HG03442 (cell line): ENCODE measurements at regions not wholly inside any gene's neighbourhood (a gene's known extent, or its start where the extent isn't known, plus 50 kb on each side); places are given as distances from the start of the nearest gene placed in this dataset.
"Not testable (repeated sequence)": the region's sequence is repeated elsewhere in the genome, so short reads cannot be mapped to it uniquely, and the experiment has no call there.

Experiments used
- ATAC-seq: cut with Tn5 transposase; IDR thresholded peaks from one replicate; pipeline ENCODE4 v1.9.1; 2021; ENCODE audit warnings: mild to moderate bottlenecking, moderate library complexity; ENCODE audit not compliant: unreplicated experiment

DNA sequence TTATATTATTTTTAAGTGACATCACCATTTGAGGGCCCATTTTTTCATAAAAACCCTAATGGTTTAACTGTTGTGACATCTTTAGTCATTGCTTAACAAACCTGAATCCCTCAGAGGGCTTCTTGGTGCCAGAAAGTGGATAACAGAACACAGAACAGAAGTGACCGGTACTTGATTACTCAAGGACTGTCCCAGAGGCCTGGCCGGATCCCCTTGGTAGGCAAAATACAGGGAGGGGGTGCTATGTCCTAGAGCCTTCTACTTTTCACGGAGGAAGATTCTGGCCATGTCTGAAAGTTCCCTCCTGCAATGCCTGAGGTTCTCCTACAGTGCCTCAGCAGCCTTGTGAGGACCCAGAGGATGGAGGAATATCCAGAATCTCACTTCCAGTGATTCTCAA is 94.3 kb upstream of the DCLK2 start:
- ATAC-seq, result no peak

GRCh38 chr4:149985981-149986380 is 92.3 kb upstream of the DCLK2 start:
- ATAC-seq, result no peak

GRCh38 chr4:149986917-149987316 is 91.3 kb upstream of the DCLK2 start:
- no peak for ATAC-seq

- no peak for ATAC-seq
These were observed 90.7 kb upstream of the DCLK2 start for GRCh38 chr4:149987330-149988086.

DNA sequence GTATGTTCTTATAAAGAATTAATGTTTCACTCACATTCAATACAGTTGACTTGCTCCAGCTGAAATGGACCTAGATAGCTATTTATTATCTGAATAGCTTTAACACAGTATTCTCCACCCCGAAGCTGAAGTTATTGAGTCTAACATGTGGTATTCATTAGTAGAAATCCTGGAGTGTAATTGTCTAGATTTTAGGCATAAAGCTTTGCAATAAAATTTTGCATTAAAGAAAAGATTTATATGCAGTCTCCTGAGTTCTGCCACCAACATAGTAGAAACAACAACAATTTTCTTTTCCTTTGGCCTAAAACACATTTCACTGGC is 90.2 kb upstream of the DCLK2 start:
- no peak for ATAC-seq

- no peak for ATAC-seq
These were observed 85.2 kb upstream of the DCLK2 start for GRCh38 chr4:149993030-149993429.

GRCh38 chr4:149995134-149995756 is 83.0 kb upstream of the DCLK2 start:
- ATAC-seq, result no peak

DNA sequence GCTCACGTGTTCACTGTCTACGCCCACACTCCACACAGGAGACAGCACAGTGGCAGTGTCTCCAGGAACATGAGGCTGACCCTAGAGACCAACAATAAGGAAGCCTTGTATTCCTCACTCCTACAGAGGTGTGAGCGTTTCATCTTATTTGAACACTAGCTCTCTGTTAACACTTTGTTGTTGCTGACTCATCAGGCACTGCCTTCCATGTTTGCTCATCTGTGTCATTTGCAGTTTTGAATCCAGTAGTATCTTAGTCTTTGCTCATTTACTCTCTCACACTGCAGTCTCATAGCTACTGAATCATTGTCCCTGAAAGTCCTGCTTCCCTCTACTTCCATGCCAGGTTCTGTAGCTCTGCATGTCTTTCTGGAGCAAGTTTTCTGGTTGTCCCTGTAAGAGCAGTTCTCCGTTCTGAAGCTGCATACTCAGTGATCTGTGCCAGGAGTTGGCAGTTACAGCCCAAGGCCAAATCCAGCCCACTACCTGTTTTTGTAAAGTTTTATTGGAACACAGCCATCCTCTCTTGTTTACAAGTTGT is 80.3 kb upstream of the DCLK2 start:
- peak; percentile 72 for ATAC-seq

GRCh38 chr4:149999485-150000074 is 78.7 kb upstream of the DCLK2 start:
- no peak for ATAC-seq

GRCh38 chr4:150001815-150002214 is 76.4 kb upstream of the DCLK2 start:
- no peak for ATAC-seq

GRCh38 chr4:150002561-150002960 is 75.7 kb upstream of the DCLK2 start:
- ATAC-seq, result no peak

DNA sequence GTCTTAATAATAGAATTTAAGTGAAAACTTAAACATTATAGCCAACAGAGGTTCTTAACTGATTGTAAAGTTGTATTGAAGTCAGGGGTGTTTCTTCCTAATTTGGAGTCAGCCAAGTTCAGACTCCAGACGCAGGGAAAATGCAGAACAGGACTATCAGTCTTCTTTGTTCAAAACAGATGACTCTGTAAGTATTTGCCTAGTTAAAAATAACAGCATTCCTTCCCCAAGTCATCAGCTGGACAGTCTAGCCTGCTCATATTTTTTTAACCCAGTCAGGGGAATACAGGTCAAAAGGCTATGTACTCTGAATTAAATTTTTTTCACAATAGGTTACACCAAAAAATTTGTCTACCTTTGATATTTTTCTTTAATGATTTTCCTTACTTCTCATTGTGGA is 73.8 kb upstream of the DCLK2 start:
- ATAC-seq, result no peak

DNA sequence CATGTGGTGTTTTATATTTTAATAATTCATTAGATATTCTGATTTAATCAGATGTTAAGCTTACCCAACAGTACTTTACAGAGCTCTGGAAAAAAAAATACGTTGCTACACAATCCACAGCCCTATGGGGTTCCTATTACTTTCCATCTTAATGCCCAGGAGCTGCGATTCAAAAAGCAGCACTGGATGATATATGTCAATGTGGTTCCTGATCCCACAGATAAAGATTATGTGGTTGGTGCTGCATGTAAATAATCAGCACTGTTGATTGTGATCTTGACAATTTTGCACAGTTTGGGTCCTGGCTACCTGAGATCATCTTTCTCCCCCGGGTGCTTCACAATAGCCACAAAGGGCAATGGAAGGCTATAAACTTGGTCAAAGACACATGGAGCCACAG is 72.7 kb upstream of the DCLK2 start:
- ATAC-seq, result no peak

DNA sequence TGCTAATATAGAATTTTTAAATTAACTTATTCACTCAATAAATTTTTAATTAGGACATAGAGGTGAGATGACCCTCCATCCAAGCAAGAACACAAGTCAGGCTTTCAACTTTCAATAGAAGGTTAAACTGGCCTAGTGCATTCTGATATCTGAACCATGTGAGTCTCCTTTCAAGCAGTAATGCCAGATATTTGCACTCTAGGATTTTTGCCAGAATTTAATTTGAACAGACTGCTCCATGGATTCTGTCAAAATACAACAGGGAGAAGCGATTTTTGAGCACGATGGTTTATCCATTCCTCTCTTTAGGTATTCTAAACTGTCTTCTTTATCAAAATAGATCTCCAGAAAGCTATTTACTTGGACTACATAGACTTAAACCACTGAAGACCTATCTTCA is 72.0 kb upstream of the DCLK2 start:
- no peak for ATAC-seq

- ATAC-seq, result no peak
These were observed 70.7 kb upstream of the DCLK2 start for GRCh38 chr4:150007512-150007911.

DNA sequence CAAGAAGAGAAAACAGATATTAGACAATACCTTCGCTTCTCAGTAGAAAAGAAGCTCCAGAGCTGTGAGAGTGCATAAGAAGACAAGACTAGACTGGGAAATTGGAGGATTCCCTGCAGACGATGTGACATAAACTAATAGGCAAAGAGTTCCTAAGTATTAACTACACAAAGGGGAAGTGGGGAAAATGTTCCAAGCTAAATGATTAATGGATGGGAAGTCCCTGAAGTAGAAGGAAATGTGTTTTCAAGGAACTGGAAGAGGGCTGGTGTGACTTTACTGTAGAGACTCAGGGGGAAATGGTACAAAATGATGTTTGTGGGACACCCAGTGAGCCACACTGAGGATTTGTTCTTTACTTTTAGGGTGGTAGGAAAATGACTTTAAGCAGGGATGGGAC is 69.7 kb upstream of the DCLK2 start:
- no peak for ATAC-seq

DNA sequence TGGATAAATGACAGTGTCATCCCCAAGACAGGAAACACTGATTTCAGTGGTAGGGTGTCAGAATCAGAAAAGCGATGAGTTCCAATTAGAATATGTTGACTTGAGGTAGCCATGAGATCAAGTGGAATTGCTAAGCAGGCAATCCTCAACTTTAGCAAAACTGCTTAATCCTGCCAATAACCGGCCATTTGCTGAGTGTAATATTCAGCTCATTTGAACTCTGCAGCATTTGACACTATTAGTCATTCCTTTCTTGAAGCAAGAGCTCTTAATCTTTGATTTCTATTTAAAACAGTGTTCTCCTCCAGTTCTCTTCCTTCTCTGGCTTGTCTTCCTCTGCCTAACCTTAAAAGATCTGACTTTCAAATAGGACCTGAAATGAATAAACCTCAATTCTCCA is 68.7 kb upstream of the DCLK2 start:
- ATAC-seq, result no peak

DNA sequence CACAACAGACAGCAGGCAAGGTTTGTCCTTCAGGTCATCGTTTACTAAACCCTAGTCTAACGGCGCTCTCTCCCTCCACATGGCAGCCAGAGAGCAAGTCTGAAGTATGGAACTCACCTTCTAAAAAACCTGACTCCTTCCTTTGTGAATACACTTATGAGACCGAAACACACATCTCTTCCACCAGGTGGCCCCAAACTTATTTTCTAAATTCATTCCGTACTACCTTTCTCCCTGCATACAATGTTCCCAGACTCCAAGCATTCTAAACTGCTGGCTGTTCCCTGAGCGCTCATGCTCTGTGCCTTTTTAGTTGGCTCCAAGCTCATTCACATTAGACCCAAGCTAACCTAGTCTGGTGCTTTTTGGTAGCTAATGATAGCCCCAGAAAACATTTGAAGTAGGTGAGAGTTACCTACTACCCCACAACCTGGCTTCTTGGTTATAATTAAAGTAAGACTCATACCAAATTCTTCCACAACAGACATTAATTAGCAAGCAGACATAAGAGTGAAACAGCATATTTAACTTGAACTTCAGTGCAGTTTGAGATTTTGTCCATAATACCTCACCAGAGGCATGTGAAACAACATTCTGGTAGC is 67.6 kb upstream of the DCLK2 start:
- ATAC-seq, result peak; percentile 54

GRCh38 chr4:150012851-150013360 is 65.3 kb upstream of the DCLK2 start:
- ATAC-seq, result no peak

GRCh38 chr4:150015910-150016309 is 62.3 kb upstream of the DCLK2 start:
- ATAC-seq, result not testable (repeated sequence)

GRCh38 chr4:150016621-150017020 is 61.6 kb upstream of the DCLK2 start:
- not testable (repeated sequence) for ATAC-seq

DNA sequence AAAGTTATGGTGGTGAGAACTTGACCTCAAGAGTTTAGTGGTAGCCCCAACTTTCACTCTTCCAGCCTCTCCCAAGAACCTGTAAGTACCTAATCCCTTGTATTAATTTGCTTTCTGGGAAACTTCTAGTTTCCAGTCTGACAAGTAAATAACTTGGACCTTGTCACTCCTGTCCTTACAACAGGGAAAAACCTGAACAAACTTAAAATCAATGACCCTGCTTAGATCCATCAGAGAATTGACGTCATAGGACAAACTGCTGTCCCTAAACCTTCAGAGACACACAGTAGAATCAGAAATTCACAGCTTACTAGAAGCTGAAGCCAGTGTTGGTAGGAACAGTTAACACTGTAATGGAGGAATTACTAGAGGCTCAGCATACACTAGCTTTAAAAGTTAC is 60.0 kb upstream of the DCLK2 start:
- no peak for ATAC-seq
